Upper lobe of right lung (tissue), 1 donor: ENCODE measurements at regions not wholly inside any gene's neighbourhood (a gene's known extent, or its start where the extent isn't known, plus 50 kb on each side); places are given as distances from the start of the nearest gene placed in this dataset.

Experiments
- ATAC-seq: fragments of 200-7000 bp; cut with Tn5 transposase; one replicate; pipeline ENCODE4 v1.9.1; 2020; ENCODE audit warnings: mild to moderate bottlenecking, moderate library complexity
- DNase-seq: peaks from one replicate; pipeline ENCODE4 v3.0.0-alpha.2; 2020
- H3K27ac ChIP-seq: fragments of 200-600 bp; one replicate; pipeline ENCODE4 v1.8.0; 2022
- H3K27me3 ChIP-seq: fragments of 200-600 bp; one replicate; pipeline ENCODE4 v1.8.0; 2022; ENCODE audit warnings: mild to moderate bottlenecking
- H3K36me3 ChIP-seq: fragments of 200-600 bp; one replicate; pipeline ENCODE4 v1.8.0; 2022
- H3K4me1 ChIP-seq: fragments of 200-600 bp; one replicate; pipeline ENCODE4 v1.8.0; 2022
- H3K4me3 ChIP-seq: fragments of 200-600 bp; one replicate; pipeline ENCODE4 v1.8.0; 2022; ENCODE audit warnings: mild to moderate bottlenecking
- H3K9me3 ChIP-seq: fragments of 200-600 bp; one replicate; pipeline ENCODE4 v1.8.0; 2022
- CTCF ChIP-seq: fragments of 200-600 bp; IDR thresholded peaks from one replicate; pipeline ENCODE4 v1.8.0; 2022; ENCODE audit warnings: antibody characterized with exemption
- intact Hi-C: fragments of 100-400 bp; cut with DNase I; formaldehyde crosslinking; loops from one replicate; pipeline ENCODE4 v1.11.0; 2022
- donor health status: DM: no; HTN: yes; CAD: no; lungs with severe emphysema.

- DNase-seq (no peak), ATAC-seq (no peak)
- Histone ChIP-seq H3K27ac (no peak overlapping the region), H3K27me3 (no peaks in the 10 kb centered on the region), H3K4me1 (no peaks in the 10 kb centered on the region), H3K9me3 (no peaks in the 10 kb centered on the region), H3K36me3 (no peaks in the 10 kb centered on the region), H3K4me3 (no peak overlapping the region)
- no peak for TF ChIP-seq CTCF
- intact Hi-C loops = no loop called here
These were observed 85.3 kb upstream of the CRBN start for GRCh38 chr3:3264796-3265195.

- H3K36me3 ChIP-seq = no peaks in the 10 kb centered on the region
- intact Hi-C loops = no loop called here
- H3K27me3 ChIP-seq = no peaks in the 10 kb centered on the region
- ATAC-seq = no peak
- DNase-seq = no peak
- H3K4me3 ChIP-seq = no peak overlapping the region
- TF ChIP-seq CTCF = no peak
- no peaks in the 10 kb centered on the region for H3K9me3 ChIP-seq
- no peaks in the 10 kb centered on the region for H3K4me1 ChIP-seq
- no peak overlapping the region for H3K27ac ChIP-seq
These were observed 81.4 kb upstream of the CRBN start for GRCh38 chr3:3260870-3261269.

DNA sequence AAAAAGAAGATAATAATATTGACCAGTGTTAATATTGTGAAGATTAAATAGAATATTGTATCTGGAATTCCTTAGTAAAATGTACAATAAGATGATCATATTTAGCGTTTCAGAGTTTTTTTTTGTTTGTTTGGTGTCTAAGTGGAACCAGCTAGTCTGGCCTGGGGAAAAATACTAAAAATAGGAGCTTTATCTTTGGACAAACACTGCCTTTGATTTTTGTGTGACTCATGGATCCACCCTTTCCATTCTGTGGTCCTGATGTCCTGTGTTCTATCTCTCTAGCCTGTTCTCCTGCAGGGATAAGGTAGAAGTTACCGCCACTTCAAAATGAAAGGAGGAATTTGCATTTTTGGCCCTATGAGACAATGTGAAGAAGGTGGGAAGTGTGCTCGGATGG, 79.7 kb upstream of the CRBN start:
- intact Hi-C loops = no loop called here
- Histone ChIP-seq H3K27ac (no peak overlapping the region), H3K36me3 (no peaks in the 10 kb centered on the region), H3K27me3 (no peaks in the 10 kb centered on the region), H3K4me1 (no peaks in the 10 kb centered on the region), H3K9me3 (no peaks in the 10 kb centered on the region), H3K4me3 (no peak overlapping the region)
- no peak for TF ChIP-seq CTCF
- DNase-seq (no peak), ATAC-seq (no peak)

- Histone ChIP-seq H3K27ac (no peak overlapping the region), H3K27me3 (no peaks in the 10 kb centered on the region), H3K4me3 (no peak overlapping the region), H3K4me1 (no peaks in the 10 kb centered on the region), H3K9me3 (no peaks in the 10 kb centered on the region), H3K36me3 (no peaks in the 10 kb centered on the region)
- no peak for ATAC-seq
- no peak for TF ChIP-seq CTCF
- intact Hi-C loops = no loop called here
- DNase-seq = no peak
These were observed 78.8 kb upstream of the CRBN start for GRCh38 chr3:3258281-3258680.

DNA sequence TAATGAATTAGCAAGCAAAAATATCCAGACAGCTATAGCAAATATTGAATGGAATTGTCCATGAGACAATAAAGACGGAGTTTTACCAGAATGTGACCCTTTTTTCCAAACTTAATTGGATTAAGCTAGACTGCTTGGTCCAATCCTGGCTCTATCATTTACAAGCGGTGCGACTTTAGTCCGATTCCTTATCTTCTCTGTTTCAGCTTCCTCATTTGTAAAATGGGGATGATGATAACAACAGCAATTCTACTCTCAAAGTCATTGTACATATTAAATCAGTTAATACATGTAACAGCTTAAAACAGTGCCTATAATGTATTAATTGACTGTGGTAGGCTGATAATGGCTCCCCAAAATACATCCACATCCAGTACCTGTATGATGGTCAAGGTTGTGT, 62.1 kb upstream of the CRBN start:
- no peak overlapping the region for H3K27ac ChIP-seq
- intact Hi-C loops = no loop called here
- no peaks in the 10 kb centered on the region for H3K9me3 ChIP-seq
- no peaks in the 10 kb centered on the region for H3K27me3 ChIP-seq
- no peaks in the 10 kb centered on the region for H3K4me1 ChIP-seq
- TF ChIP-seq CTCF = no peak
- DNase-seq (no peak), ATAC-seq (no peak)
- H3K4me3 ChIP-seq = no peak overlapping the region
- H3K36me3 ChIP-seq = no peaks in the 10 kb centered on the region

DNA sequence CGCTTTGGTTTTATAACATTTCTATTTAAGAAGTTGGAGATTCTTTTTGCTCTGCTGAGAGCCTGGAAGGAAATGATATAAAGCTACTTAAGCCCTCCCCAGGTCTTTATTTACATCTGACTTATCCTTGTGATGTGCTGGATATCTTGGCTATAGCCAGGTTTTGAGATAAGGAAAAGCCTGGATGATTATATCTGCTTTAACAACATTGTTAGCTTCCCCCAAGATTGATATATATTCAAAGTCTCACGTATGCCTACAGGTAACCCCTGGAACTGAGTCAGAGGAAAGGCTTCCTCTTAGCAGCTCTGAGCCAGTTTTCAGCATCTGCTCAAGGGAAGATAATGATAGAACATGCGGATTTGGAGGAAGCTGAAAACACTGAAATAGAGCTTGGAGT, 61.5 kb upstream of the CRBN start:
- H3K27me3 ChIP-seq = no peaks in the 10 kb centered on the region
- H3K27ac ChIP-seq = no peak overlapping the region
- no peak for DNase-seq
- no peak overlapping the region for H3K4me3 ChIP-seq
- H3K36me3 ChIP-seq = no peaks in the 10 kb centered on the region
- H3K4me1 ChIP-seq = no peaks in the 10 kb centered on the region
- TF ChIP-seq CTCF = no peak
- intact Hi-C loops = no loop called here
- ATAC-seq = no peak
- no peaks in the 10 kb centered on the region for H3K9me3 ChIP-seq
